Gastroesophageal sphincter (tissue), 3 donors: ENCODE measurements at regions not wholly inside any gene's neighbourhood (a gene's known extent, or its start where the extent isn't known, plus 50 kb on each side); places are given as distances from the start of the nearest gene placed in this dataset.

ENCODE experiments used
- CTCF ChIP-seq, 4 experiments: fragments of 200-600 bp in 2 of 4; fragments of 450-650 bp in 2 of 4; sonication (generic) in 1 of 4; IDR thresholded peaks; one replicate each; pipeline ENCODE4 v1.5.1; 2017 to 2019; ENCODE audit warnings: antibody characterized with exemption in 4 of 4, mild to moderate bottlenecking in 2 of 4, moderate library complexity in 2 of 4
- POLR2AphosphoS5 ChIP-seq: sonication (generic); formaldehyde crosslinking; IDR thresholded peaks from one replicate; pipeline ENCODE4 v1.6.1; 2017; ENCODE audit warnings: antibody characterized with exemption

DNA sequence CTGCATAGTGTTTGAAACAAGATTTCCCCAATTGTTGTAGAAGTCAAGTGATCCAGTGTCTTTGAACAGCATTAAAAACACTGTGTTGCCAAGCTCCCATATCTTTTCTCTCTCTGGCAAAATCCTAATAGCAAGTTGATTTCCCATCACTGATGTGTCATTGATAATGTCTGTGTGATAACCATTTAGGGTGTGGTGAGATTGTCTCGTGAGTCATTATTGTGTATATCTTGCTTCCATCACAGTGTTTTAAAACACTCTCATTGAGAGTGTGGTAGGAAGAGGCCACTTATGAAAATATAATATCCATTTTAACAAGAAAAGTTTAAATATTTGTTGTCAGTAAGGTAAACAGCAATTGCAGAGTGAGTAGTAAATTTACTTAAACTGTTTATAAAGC is 74.7 kb downstream of the PRORP start:
- TF ChIP-seq CTCF (IDR thresholded peaks at IDR 0.05) (no peak), POLR2AphosphoS5 (no peak)
